ENCODE measurements at regions not wholly inside any gene's neighbourhood (a gene's known extent, or its start where the extent isn't known, plus 50 kb on each side); places are given as distances from the start of the nearest gene placed in this dataset.

DNA sequence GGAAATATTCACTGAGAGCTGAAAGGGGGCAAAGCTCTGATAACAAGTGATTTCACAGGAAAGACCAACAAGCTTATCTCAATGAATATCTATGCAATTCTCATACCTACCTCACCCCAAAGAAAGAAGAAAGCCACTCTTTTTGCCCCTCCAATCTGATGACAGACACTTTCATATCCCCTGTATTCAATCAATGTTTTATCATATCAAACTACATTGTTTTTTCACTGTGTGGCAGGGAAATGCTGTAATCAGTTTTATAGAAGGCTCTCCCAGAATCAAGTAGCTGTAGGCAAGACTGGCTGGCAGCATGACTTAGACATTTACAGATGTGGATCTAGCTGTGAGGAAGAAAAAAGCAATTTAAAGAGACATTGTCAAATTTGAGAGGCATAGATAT, 81.3 kb upstream of the PIK3C3 start:
- TF ChIP-seq EP300 (IDR thresholded peaks at IDR 0.05), result no peak
- TF ChIP-seq POLR2A (IDR thresholded peaks at IDR 0.05), result no peak
- TF ChIP-seq CTCF (IDR thresholded peaks at IDR 0.05), result no peak
